Stimulated activated CD4-positive, alpha-beta T cell treated with anti-CD3 and anti-CD28 coated beads, Interleukin-2, amount 100 ng/mL, for 24 hours (primary cell): ENCODE measurements at regions not wholly inside any gene's neighbourhood (a gene's known extent, or its start where the extent isn't known, plus 50 kb on each side); places are given as distances from the start of the nearest gene placed in this dataset.
A peak's percentile ranks its signal among the peaks of the same experiment; 100 is the strongest.

Experiments used
- DNase-seq, 2 donors: peaks; one replicate each; pipeline ENCODE4 v3.0.0-alpha.2; 2020

DNA sequence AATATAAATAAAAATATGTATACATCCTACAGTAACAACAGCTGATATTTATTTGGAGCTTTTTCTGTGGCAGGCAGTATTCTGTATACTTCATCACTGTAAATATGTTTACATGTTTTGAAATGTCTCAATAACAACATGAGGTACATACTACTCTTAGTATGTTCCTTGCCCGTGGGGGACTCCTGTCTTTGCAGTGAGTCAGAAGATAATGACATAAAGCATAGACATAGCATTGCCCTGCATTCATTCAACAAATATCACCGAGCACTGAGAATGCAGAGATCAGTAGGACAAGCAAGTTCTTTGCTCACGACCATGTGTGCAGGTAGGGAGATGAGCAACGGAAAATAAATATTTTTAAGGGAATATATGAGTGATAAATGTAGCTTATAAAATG lies 246.5 kb downstream of the LTN1 start:
- DNase-seq: no peak

DNA sequence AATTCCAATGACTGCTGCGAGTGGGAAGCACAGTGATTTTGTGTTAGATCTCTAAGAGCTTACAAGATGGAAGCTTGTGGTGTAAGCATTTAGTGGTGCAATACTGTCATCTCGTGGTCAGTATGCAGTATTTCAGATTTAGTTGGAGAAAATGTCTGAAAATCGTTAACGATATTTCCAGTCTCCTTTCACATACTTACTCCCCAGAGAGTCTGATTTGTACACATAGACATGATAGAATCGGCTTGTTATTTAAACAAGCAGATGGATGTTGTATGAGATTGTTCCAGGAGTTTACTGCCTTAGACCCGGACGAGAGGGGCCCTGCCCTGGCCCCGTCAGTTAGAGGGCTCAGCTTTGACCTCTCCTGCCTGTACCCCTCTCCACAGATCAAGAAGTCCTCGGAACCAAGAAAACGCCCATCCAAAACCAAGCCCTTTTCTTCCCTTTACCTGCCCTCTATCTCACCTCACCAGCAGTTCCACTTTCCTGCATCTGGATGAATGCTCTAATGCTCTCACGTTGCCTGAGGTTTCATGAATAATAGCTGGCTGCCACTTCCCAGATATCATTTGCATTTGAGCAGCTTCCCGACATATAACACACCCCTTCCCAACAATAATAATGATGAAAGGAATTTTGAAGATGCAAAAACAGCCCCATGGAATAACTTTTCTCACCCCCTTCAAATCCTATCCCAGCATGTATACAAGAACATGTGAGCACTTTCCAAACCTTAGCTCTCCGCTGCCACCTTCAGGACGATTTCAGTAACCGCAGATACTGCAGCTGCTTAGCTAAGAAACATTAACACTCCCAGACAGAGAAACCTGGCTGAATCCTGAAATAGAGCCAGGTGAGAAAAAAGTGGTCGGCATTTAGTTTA lies 247.3 kb downstream of the LTN1 start:
- DNase-seq: peak; percentile 71 to 75

DNA sequence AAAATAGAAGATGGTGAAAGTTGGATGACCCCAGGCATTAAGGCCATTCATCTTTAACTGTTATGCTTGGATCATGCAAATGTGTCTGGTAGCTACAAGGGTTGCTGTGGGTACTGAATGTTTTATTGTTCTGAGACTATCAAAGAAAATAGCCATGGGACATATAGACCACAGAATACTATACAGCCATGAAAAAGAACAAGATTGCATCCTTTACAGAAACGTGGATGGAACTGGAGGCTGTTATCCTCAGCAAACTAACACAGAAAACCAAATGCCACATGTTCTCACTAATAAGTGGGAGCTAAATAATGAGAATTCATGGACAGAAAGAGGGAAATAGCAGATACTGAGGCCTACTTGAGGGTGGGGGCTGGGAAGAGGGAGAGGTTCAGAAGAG lies 249.0 kb downstream of the LTN1 start:
- DNase-seq: no peak

DNA sequence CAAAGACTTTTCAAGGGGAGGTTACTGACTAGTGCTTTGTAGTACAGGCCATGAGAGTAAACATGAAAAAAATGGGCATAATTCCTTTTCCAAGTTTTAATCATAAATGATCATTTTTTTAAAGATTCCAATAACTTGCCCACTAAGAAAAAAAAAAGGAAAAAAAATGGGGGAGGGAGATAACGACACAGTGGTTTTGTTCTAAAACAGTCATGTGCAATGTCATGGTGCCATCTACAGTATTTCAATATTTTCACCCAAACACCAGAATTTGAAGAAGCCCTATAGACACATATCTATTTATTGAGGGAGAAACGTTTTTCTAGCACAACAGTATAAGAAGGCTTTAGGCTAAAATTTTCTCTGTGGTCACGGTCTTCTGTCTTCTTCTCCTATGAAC lies 250.2 kb downstream of the LTN1 start:
- DNase-seq: no peak

DNA sequence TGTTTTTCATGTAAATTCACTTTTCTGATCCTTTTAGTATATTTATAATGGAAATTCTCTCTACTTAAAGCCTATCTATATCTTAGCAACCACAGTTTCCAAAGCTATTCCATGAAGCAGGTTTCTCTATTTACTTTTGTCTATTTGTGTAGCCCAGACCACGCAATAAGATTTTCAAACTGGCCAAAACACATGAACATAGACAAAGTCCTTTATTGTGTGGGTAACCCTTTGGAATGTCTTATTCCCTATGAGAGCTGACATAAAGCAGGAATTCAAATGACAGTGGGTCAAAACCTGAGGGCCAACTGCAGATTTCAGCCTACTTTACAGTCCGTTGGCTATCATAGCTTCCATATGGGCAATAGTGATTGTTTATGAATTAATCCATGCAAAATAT lies 252.6 kb downstream of the LTN1 start:
- DNase-seq: no peak

DNA sequence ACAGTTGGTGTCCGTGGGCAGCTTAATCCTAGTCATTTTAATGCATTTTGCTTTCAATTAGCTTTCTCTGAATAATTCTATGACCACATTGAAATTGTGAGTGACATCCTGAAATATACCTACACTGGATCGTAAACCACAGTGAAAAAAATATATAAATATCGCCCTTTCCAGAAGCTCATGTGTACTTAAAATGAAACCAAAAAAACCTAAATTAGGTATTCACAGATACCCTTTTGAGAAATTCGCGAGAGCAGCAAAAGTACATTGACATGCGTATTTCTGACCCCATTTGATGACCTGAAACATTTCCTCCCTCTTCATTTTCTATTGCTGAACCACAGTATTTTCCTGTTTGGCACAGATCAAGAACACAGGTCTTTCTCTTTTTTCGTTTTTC lies 253.8 kb downstream of the LTN1 start:
- no peak for DNase-seq

DNA sequence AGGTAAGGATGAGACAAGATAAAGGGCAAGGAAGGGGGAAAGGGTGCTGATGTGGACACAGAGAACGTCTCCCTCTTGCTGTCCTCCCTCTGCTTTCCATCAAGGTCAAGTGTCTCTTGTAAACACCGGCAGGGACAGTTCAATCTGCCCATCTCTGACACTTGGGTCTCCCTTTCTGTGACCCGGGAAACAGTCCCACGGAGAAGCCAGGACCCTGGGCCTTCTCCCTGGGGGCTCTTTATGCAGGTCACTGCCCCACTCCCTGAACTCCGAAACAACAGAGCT lies 254.3 kb downstream of the LTN1 start:
- no peak for DNase-seq

DNA sequence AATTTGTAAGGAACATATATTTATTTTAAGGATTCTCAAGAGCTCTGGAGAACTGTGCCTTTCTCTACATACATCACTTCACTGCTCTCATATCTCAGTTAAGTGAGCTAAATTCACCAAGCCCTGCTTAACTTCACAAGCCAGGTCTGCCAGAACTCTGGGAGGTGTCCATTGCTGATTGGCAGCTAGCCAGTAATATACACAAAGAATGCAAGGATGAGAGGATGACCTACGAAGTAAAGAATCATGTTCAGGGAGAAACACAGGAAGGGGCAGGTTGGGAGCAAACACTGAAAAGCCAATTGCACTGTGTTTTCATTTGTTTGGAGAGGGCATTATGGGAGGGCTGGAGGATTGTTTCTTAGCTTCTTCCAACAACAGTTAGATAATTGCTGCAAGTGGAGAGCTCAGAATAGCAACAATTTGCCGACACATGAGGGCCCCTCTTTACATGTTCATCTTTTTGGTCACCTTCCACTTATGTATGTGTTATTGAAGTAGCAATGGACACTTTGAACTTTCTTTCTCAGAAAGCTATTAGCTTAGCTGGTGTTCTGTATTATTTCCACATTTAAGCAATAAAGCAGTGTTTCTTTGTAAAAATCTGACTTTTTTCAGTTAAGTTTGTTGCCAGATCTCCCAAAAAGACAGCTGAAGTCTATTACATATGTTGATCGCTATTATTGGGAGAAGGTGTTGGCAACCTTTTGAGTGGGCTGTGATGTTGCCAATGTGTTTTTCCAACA lies 254.8 kb downstream of the LTN1 start:
- no peak for DNase-seq

DNA sequence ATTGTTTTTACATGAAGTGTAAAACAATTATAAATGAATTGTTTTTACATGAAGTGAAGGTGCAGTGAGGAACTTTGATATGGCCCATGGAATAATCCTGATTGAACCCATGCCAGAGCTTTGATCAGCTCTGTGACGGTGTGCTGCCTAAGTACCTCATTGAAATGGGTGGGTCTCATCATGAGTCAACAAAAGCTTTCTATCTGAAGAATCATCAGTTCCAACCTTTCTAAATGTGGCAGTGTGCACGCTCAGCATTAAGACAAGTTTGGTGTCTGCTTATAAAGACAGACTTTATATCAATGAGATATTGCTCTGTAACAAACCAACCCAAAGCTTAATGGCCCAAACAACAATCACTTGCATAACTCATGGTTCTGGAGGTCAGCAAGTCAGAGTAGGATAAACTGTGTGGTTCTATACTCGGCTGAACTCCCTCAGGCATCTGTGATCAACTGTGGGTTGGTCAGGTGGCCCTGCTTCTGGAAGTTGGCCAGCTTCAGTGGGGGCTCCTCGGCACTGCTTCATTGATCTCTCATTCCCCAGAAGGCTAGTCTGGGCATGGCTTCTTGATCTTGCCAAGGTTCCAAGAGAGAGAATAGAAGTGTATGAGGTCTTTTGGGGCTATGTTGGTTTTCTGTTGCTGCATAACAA lies 258.0 kb downstream of the LTN1 start:
- DNase-seq: no peak

DNA sequence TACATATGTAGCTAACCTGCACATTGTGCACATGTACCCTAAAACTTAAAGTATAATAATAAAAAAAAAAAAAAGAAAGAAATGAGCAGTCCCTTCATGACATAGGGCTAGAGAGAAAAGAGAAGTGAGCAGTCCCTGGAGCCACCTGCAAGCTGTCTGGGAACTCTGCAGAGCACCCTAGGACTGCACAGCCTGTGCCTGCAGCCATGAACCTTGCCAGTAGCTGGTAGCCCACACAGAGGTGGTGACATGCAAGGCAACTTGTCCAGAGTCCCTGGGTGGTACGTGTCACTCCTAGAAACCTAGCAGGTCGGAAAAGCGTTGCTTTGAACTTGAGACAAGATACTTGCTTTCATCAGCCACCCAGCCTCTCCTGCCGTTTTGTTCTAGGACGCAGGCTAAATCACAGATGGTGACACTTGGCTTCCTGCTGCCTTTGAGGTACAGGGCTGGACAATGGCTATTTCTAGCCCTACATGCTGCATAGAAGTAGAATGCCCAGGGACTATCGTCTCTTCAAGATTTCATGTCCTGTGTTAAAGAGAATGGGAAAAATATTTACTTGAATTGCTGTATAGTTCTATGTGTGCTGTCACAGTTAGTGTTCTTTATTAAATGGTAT lies 260.9 kb downstream of the LTN1 start:
- no peak for DNase-seq

DNA sequence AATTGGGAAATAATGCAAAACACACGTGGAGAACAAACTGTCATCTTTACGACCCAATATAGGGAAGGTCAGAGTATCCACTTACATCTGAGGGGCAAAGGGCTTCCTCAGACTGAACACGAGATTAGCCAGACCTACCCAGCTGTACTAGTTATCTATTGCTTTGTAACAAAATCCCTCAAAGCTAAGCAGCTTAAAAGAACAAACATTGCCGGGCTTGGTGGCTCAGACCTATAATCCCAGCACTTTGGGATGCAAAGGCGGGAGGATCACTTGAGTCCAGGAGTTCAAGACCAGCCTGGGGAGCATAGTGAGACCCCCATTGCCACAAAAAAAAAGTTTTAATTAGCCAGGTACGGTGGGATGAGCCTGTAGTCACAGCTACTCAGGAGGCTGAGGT lies 262.8 kb downstream of the LTN1 start:
- no peak for DNase-seq

DNA sequence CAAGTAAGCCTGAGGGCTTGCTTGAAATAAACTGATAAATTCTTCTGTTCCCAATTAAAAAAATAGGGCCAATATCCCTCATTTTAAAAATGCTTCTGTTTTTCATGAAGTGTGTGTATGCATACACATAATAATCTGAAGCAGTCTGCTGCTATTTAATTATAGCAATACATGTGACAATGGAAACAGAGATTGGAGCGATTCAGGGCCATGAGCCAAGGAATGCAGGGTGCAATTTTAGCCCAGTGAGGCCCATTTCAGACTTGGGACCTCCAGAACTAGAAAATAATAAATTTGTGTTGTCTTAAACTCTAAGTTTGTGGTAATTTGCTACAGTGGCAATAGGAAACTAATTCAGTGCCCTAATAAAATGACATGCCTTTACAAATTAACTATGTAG lies 264.9 kb downstream of the LTN1 start:
- DNase-seq: no peak

DNA sequence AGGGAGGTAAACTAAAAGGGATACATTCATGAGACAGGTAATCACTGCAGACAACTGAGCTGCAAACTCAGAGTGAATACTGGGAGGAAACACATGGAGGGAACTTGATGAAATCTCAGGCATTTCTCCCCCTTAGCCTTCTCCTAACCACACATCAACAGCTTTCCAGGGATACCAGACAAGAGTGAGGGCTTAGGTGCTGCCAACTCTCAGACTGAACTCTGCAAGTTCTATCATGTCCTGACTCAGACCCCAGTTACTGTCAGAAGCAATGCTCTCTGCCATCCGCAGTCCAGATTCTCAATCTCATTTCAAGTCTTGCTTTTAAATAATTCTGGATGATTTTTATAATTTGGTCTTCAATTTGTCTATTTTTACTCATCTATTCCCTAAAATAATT lies 267.3 kb downstream of the LTN1 start:
- no peak for DNase-seq

DNA sequence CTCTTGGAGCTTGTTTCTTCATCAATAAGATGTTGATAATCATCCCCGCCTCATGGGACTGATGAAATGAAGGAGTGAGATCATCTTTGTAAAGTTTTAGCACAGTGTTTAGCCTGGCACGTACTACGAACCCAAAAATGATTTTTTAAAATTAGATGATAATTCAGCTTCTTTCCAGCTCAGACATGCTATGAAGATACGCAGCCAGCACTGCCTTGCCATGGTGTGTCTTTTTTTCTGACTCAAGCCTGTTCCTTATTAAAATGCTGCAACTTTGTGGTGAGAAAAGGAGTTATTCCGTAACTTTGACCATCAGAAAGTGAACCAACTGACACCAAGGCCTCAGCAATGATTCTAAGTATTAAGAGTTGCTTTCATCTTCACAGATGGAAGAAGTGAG lies 269.0 kb downstream of the LTN1 start:
- DNase-seq: no peak

DNA sequence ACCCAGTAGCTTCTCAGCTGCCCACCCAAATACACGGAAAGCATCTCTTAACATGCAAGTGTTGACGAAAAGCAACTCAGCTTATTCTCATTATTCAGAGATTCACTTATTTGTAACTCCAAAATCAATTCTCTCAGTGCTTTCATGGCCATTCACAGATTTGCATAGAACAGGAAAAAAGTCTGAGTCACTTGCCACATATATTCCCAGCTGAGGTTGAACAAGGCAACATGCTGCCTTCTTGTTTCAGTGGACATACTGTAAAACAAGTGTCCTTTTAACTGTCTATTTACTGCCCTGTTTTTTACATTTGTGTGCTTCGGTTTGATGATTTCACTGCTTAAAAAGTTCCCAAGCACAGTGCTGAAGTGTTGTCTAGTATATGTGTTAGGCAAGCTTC lies 273.0 kb downstream of the LTN1 start:
- no peak for DNase-seq

DNA sequence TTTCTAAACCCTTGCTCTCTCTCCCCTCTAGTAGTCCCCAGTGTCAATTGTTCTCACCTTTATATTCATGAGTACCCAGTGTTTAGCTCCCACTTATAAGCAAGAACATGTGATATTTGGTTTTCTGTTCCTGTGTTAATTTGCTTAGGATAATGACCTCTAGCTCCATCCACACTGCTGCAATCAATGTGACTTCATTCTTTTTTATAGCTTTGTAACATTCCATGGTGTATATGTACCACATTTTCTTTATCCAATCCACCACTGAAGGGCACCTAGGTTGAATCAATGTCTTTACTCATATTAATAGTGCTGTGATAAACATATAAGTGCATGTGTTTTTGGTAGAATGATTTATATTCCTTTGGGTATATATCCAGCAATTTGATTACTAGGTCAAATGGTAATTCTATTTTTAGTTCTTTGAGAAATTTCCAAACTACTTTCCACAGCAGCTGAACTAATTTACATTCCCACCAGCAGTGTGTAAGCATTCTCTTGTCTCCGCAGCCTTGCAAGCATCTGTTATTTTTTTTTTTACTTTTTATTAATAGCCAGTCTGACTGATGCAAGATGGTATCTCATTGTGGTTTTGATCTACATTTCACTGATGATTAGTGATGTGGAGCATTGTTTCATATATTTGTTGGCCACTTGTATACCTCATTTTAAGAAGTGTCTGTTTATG lies 277.8 kb downstream of the LTN1 start:
- DNase-seq: no peak

DNA sequence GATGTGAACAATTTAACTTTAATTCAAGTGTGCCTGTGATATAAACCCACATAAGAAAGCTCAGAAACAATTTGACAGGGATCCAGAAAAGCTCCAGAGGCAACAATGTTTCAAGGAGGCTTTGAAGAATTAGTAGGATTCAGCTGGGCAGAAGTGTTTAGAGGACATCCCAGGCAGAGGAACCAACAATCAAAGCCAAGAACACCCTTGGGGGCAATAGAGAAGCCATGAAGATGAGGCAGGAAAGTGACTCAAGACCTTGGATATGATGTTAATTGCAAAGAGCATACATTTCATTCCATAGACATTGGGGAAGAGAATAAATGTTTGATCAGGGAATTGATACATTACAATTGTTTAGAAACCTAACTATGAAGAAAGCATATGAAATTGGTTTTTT lies 280.3 kb downstream of the LTN1 start:
- no peak for DNase-seq

DNA sequence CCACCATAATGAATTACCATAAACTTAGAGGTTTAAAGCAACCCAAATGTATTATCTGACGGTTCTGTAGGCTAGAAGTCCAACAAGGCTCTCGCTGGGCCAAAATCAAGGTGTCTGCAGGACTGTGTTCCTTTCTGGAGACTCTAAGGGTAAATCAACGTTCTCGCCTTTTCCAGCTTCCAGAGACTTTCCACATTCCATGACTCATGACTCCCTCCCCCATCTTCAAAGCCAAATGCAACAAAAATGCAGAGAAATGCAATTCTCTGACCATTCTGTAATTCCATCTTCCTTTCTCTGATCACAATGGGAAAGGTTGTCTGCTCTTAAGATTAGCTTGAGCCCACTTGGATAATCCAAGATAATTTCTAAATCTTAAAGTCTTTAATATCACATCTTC lies 287.1 kb downstream of the LTN1 start:
- DNase-seq: no peak

DNA sequence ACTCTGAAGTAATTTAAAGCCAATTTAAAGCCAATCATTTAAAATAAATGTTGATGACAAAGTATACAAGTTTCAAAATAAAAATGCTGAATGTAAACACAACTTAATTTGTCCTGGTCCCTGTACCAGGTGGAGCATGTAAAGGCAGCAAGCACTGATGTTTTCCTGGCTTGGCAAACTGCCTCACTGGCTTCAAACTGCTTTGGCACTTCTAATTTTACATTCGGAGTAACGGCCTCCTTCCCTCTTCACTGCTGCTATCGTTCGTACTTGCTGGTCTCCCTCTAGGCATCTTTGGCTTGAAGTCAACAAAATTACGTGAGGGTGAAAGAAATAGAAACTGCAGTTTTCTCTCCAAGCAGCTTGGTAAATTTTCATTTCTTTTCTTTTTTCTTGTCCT lies 287.9 kb downstream of the LTN1 start:
- no peak for DNase-seq

DNA sequence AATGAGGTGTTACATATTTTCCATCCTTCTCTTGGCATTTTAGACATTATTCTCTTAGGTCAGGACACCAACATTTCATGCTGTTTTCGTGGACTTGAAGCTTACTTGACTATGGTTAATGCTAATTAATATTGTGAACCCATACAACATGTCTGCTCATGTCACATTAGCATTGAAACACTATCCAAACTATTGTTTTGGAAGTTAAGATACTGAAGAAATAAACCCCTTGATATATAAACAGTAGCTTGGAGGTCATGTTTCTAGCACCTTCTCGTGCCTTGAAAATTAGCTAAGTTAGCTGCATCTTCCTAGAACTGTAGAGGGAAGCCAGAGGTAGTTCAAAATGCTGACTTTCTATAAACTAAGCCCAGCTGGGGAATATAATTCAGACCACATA lies 288.8 kb downstream of the LTN1 start:
- no peak for DNase-seq

DNA sequence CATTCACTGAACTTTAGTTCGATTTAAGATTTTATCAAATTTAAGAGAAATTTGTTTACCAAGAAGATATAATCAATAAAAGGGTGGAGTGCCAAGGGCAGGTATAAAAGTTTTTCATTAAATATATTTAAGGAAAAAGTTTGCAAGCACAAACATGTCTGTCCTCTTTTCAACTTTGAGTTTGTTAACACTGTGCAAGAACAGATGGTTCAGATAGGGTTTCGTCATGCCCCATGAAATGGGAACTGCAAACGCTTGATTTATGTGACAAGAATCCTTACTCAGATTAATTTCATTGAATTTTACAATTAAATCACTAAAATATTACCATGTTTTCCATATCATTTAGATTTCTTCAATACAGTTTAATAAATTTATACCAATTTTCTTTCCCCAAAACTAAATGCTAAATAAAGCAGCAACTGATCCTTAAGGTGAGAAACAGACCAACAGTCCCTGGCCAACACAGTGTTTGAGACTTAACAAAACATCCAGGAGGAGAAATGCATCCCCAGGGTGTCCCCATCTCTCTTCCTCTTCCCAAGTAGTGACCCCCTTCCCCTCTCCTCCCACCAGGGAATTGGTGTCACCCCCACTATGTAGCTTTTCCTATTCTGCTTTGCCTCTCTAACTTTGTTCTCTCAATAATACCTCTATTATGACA lies 292.9 kb downstream of the LTN1 start:
- no peak for DNase-seq

DNA sequence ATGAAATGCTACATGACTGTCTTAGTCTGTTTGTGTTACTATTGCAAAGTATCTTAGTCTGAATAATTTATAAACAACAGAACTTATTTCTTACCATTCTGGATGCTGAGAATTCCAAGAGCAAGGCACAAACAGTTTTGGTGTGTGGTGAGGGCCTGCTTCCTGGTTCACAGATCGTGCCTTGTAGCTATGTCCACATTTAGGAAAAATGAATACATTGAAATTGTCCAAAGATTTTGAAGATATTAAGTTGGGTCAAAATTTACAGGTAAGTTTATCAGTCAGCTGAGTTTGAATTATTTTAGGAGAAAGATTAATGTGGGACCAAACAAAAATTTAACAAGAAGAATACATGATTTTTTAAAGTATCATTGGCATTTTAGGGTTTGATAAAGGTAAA lies 293.5 kb downstream of the LTN1 start:
- DNase-seq: no peak
